GM10248 (cell line): ENCODE measurements at regions not wholly inside any gene's neighbourhood (a gene's known extent, or its start where the extent isn't known, plus 50 kb on each side); places are given as distances from the start of the nearest gene placed in this dataset.
"Not testable (repeated sequence)": the region's sequence is repeated elsewhere in the genome, so short reads cannot be mapped to it uniquely, and the experiment has no call there.

Experiments used
- CTCF ChIA-PET: fragments of 300-600 bp; sonication (Branson Sonifier 250); formaldehyde crosslinking; extraction: SDS; loops from one replicate; lab custom pipeline; 2021; ENCODE audit warnings: antibody characterized with exemption; lab: Yijun Ruan, JAX
- POLR2A ChIA-PET: fragments of 350-650 bp; sonication (Branson Sonifier 250); formaldehyde crosslinking; extraction: SDS; loops from one replicate; lab custom pipeline; 2020; ENCODE audit warnings: antibody characterized with exemption; lab: Yijun Ruan, JAX
- DNase-seq: peaks from one replicate; pipeline ENCODE4 v3.0.0; 2012; ENCODE audit errors: extremely low spot score
- TF ChIP-seq, protein P1 (sequence below): IDR thresholded peaks from 2 replicates; pipeline ENCODE4 v1.5.1; 2012; ENCODE audit warnings: mild to moderate bottlenecking, low read depth; ENCODE audit errors: extremely low read depth, missing control alignments, control extremely low read depth

DNA sequence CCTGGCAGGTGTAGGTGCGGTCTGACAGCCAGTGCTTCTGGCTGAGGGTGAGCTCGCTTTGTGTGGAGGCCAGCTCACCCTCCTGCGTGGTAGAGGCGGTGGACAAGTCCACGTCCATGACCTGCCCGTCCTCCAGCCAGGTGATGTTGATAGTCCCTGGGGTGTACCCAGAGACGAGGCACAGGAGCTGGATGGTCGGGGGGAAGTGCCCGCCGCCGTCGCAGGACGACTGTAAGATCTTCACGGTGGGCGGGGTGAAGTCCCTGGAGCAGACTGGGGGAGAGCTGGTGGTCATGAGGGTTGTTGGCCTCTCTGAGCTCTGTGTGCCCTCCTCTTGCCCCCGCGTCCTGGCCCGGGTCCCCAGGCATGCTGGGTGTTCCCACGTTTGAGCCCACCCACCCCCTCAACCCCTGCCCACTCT is 74.6 kb downstream of the TMEM121 start:
- ChIA-PET POLR2A (no interaction called here), CTCF (interaction anchor here (3.7 kb wide), 1 partner anchor 816 kb away, joined by 13 read pairs; no protein-coding TSS in a partner anchor)
- TF ChIP-seq, protein P1, sequence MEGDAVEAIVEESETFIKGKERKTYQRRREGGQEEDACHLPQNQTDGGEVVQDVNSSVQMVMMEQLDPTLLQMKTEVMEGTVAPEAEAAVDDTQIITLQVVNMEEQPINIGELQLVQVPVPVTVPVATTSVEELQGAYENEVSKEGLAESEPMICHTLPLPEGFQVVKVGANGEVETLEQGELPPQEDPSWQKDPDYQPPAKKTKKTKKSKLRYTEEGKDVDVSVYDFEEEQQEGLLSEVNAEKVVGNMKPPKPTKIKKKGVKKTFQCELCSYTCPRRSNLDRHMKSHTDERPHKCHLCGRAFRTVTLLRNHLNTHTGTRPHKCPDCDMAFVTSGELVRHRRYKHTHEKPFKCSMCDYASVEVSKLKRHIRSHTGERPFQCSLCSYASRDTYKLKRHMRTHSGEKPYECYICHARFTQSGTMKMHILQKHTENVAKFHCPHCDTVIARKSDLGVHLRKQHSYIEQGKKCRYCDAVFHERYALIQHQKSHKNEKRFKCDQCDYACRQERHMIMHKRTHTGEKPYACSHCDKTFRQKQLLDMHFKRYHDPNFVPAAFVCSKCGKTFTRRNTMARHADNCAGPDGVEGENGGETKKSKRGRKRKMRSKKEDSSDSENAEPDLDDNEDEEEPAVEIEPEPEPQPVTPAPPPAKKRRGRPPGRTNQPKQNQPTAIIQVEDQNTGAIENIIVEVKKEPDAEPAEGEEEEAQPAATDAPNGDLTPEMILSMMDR, result no peak
- peak; percentile 31 for DNase-seq

DNA sequence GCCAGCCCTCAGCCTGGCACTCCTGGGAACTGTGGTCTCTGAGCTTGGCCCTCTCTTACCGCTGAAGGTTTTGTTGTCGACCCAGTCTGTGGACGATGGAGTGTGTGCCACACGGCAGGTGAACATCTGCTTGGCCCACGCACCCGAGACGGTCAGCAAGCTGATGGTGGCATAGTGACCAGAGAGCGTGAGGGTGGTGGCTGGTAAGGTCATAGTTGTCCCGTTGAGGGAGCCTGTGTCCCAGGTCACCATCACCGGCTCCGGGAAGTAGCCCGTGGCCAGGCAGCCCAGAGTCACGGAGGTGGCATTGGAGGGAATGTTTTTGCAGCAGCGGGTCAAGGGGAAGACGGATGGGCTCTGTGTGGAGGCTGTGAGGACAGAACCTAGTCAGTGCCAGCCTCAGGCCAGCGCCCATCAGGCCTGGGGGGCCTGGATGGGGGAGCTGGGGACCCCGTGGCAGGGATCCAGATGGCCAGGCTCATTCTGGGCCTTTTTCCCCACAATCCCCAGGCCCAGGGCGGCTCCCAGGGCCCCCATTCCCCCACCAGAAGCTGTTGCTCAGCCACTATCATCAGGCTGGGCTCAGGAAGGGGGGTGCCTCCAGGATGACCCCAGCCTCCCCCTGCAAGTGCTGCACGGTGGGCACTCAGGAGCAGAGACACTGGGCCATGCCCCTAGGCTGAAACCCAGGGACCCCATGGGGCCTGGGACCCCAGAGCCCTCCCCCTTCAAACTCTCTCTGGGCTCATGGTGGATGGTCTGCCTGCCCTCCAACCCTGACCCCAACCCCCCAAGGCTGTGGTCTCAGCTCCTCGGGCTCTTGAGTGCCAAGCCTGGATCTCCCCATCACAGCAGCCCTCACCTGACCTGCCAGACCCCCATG is 75.2 kb downstream of the TMEM121 start:
- DNase-seq, result peak; percentile 35
- CTCF ChIA-PET, result interaction anchor here (1.0 to 3.7 kb wide), 6 partner anchors 13 to 816 kb away, joined by 3 to 13 read pairs (median 4); no protein-coding TSS in a partner anchor
- POLR2A ChIA-PET, result no interaction called here
- TF ChIP-seq, protein P1, result no peak

DNA sequence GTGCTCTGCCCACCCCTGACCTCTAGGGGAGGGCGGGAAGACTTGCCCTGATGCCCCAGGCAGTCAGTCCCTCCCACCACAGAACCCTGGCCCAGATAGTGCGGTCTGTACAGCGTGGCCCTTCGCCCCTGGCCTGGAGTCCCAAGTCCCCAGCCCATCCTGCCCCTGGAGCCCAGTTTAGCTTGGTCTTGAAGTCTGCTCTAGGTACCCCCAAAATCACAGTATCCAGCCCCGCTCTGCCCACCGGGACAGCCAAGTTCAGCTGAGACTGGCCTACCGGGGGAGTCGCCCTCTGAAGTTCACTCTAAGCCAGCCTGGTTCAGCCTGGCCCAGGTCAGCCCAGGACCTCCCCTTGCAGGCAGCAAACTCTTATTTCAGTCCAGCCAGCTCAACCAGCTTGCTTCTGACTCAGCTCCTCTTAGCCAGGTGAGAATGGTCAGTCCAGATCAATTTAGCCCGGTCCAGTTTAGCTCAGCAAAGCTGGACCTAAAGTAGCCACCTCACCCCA is 75.9 kb downstream of the TMEM121 start:
- ChIA-PET CTCF (interaction anchor here (1.0 to 3.7 kb wide), 9 partner anchors 13 to 815 kb away, joined by 3 to 13 read pairs (median 4); no protein-coding TSS in a partner anchor), POLR2A (interaction anchor here (0.7 kb wide), 1 partner anchor 13 kb away, joined by 3 read pairs; no protein-coding TSS in a partner anchor)
- DNase-seq, result peak; percentile 26
- TF ChIP-seq, protein P1, result no peak

- TF ChIP-seq, protein P1, result no peak
- CTCF ChIA-PET, result interaction anchor here (1.0 to 3.7 kb wide), 9 partner anchors 14 to 814 kb away, joined by 3 to 13 read pairs (median 4); no protein-coding TSS in a partner anchor
- POLR2A ChIA-PET, result interaction anchor here (0.7 to 0.8 kb wide), 2 partner anchors 12 to 14 kb away, joined by 3 read pairs; no protein-coding TSS in a partner anchor
- DNase-seq, result no peak
Observed at GRCh38 chr14:105602799-105603793, 76.7 kb downstream of the TMEM121 start.

DNA sequence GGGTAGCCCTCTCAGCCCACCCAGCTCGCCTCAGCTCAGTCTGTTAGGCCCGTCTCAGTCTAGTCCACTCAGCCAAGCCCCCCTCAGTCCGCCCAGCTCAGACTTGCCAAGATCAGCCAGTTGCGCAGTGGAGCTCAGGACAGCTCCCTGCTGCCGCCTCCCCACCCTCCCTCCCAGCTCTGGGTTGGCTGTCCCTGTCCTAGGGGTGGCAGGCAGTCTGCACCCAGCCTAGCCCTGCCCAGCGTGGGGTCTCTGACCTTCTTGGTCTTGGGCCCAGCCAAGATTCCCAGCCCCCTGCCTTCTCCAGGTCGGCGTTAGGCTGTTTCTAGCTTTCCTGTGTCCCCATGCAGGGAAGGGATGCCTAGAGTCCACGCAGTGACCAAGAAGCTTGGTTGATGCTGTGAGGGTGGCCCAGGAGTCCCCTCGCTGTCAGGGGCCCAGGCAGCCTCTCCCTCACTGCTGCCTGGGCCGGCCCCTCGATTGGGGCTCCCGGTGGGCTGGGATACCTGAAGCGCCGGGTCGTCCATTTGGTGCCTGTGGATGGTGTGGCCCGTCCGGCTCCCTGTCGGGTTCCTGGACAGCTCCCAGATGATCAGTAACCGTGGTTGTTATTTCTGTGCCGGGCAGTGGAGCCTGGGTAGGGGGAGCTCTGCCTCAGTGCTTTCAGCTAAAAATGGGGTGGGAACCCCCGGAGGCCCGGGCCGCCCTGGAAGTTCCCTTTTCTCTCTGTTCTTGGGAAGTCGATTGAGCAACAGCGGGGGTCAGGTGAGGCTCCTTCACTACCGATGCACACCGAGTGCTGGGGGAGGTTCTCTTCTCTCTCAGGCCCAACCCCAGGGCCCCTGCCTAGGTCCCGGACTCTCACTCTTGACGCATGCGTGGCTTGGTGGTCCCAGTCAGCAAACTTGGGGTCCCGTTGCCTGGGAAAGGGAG is 78.4 kb downstream of the TMEM121 start:
- POLR2A ChIA-PET, CTCF ChIA-PET: not testable (repeated sequence)

More for the DNA sequence above, 78.4 kb downstream of the TMEM121 start:
- not testable (repeated sequence) for DNase-seq
